HG03159 (cell line): ENCODE measurements at regions not wholly inside any gene's neighbourhood (a gene's known extent, or its start where the extent isn't known, plus 50 kb on each side); places are given as distances from the start of the nearest gene placed in this dataset.

ENCODE experiments used
- ATAC-seq: cut with Tn5 transposase; IDR thresholded peaks from one replicate; pipeline ENCODE4 v1.9.1; 2021; ENCODE audit warnings: mild to moderate bottlenecking, moderate library complexity; ENCODE audit not compliant: unreplicated experiment

DNA sequence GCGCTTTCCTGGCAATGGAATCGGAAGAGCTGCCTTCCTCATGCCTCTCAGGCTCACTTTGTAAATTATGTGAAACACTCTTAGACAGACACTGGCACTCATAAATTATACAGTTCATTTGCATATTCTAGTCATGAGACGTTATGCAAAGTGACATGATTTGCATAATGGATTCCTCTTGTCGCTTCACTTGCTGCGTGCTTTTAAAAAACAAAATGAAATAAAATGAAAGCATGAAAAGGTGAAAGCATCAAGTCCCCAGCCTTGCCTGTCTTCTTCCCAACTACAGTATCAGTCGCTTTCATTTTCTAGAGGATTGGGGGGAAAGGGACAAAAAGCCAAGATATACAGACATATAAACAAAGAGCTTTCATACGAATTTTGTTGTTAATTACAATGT, 252.8 kb upstream of the PMFBP1 start:
- no peak for ATAC-seq

DNA sequence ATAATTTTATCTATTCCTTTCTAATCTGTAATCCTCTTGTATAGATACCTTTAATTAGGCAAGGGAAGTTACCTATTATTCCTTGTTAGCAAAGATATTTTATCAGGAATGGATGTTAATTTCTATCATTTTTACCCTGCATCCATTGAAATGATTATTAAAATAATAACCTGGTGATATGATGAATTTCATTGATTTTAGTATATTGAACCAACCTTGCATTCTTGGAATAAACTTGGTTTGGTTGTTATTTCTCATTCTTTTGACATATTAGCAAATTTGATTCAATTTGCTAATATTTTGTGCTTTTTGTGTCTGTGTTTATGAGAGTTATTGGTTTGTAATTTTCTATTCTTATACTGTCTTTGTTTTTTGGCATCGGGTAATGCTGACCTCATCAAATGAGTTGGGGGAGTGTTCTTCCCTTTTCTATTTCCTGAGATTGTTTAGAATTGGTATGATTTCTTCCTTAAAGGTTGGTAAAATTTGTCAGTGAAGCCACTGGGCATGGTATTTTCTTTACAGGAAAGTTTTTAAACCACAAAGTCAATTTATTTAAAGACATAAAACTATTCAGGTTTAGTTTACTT, 250.4 kb upstream of the PMFBP1 start:
- ATAC-seq, result no peak

DNA sequence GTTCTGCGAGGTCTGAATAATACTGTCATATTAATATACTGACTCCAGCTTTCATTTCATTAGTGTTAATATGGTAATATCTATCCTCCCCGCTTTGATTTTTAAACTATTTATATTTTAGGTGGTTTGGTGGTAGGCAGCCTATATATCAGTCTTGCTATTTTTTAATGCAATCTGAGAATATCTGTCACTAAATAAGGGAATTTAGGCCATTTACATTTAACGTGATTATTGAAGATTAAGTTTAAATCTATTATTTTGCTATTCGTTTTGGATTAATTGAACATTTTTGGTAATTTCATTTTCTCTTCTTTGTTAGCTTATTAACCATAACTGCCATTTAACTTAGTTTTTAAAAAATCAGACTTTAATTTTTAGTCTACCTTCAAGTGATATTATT, 247.7 kb upstream of the PMFBP1 start:
- ATAC-seq, result no peak

DNA sequence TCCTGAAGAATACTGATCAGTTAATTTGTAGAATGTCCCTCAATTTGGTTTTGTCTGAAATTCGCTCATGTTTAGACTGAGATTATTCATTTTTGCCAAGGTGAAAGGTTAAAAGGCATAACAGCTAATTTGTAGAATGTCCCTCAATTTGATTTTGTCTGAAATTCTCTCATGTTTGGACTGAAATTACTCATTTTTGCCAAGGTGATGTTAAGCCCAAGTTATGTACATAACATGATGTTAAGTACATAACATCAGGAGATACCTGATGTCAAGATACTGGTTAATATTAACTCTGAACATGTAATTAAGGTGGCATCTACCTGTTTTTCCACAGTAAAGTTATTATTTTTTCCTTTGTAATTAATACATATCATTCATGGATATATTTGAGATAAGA, 243.4 kb upstream of the PMFBP1 start:
- ATAC-seq, result no peak

DNA sequence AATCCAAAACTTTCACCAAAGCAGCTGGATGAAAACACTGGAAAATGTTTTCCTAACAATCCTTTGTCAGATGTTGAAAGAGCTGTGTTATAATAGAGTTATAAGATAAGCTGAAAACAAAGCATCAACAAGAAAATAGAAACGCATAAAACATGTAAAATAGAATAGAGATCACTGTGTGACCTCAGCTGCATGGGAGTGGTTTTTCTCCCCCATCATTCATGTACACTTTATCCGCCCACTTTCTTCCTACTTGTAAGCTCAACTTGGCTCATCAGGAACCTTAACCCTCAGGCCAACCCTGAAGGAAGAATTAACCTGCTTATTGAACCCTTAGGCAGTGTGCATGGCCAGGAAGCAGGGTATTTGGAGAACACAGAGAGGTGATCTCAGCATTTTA, 238.5 kb upstream of the PMFBP1 start:
- ATAC-seq, result no peak

DNA sequence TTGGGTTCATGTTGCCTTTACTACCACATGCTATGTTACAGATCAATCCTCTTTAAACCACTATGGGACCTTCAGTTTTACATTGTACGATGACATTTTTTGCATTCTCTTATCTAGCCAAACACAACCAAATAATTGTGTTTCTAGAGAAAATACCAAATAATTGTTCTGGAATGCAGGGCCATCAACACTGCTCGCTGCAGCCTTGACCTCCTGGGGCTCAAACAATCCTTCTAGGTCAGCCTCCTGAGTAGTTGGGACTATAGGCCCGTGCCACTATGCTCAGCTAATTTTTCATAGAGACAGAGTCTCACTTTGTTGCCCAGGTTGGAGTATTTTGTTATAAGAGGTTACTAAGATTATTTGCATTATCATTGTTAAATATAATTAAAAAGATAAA, 237.5 kb upstream of the PMFBP1 start:
- no peak for ATAC-seq

DNA sequence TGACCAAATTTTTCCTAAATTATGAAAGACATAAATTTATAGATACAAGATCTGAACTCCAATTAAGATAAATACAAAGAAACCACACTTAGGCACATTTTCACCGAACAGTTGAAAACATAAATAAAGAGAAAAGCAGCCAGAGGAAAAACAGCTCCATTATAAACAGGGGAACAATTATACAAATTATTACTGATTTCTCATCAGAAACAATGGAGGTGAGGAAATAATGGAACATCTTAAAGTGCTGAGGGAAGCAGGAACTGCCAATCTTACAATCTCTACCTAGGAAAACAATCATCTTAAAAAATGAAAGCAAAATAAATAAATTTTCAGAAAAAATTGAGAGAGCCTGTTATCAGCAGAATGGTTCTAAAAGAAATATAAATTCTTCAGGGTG, 234.4 kb upstream of the PMFBP1 start:
- ATAC-seq, result no peak

DNA sequence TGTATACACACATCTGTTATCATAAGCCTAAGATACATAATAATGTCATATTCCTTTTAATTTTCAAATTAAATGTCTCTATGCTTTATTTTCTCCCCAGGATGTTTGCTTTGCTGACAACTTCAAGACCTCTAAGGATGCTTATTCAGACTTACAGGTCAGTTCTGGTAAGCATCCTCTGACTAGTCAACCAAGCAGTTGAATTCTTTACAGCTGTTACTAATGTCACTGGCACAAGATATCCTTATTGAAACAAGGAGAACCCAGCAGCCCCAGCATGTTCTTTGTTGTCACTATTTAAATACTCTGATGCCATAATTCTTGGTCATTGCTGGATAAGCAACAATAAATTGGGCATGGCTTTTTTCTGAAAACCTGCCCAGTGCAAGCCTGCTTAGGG, 232.3 kb upstream of the PMFBP1 start:
- no peak for ATAC-seq

DNA sequence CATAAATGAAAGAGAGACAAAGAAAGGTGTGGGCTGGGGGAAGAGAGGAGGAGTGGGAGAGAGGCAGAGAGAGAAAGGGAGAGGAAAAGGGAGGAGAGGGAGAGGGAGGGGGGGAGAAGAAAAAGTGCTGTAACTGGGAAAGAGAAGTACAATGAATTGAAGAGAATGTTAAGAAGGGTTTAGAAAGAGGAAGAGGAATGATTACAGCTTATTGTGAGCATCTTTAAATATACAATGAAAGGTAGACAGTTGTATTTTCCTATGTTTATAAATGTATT, 229.1 kb upstream of the PMFBP1 start:
- ATAC-seq, result no peak

DNA sequence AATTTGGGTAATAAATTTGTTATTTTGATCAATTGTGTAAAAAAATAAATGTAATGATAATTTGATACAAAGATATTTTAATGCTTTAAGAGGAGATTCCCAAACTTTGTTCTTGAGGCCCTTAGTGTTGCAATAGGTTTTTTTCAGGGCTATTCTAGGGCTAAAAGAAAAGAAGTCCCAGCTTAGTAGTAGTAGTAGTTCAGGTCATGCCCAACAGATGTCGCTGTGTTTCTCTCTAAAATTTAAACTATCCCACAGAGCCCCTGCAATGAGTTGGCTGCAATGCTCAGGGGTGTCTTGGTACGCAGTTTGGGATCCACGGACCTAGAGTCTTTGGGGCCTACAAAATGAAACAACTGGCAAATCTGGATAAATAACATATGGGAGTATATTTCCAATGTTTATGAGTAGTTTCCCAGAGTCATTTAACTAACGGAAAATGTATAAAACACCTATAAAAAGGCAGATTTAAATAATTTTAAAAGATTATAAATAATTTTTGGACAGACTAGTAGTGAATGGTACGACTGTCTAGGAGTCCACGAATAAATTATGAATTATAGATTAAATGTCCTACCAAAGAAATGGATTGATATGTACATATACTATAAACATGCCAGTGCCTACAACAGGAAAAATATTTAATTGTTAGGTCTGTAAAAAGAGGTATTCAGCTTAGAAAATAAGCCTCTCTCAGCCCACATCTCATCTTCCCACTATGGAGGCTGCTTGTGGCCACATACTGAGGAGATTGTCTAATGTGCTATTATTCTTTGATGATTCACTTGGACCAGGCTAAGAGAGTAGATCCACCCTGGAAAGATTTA, 228.5 kb upstream of the PMFBP1 start:
- ATAC-seq, result peak; percentile 78

DNA sequence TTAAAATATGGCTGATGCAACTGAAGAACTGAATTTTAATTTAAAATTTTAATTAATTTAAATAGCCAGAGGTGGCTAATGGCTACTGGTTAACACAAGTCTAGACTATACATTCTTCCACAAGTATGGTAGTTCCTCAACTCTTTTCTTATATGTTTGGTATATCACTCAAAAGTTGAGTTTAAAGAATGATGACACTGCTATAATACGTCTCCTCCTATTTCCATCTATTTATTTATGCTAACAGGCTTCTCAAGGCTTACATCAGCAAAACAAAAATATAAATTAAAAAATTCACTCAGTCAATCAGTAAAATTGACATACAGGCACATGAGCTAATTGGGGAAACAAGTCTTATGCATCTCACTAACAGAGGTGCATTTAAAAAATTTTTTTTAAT, 227.9 kb upstream of the PMFBP1 start:
- ATAC-seq, result no peak

DNA sequence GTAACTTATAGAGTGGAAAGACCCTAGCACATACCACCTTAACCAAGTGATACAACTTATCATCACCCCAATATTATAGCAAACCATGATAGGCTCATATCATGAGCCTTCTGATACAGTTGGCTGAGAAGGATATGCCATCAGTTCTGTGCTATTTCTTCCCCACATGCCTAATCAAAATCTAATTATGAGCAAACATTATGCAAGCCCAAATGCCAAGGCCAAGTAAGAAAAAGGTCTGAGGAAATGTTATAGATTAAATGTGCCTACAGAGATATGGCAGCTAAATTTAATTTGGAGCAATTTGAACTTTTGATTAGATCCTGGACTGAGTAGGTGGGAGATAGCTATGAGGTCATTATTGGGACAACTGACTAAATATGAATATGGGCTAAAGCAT, 225.9 kb upstream of the PMFBP1 start:
- ATAC-seq, result no peak

DNA sequence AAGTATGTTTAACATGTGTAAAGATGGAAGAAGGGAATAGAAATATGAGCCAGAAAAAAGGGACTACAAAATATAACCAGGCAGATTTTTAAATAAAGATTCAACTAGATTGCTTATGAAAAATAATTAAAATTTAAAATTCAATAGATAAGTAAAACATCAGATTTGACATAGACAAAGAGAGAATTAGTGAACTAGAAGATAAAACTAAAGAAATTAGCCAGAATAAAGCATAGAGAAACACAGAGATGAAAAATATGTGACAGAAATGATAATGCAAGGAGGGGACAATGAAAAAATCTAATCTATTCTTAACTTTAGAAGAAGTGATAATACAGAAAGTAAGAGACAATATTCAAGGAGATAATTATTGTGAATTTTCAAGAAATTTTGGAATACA, 222.6 kb upstream of the PMFBP1 start:
- no peak for ATAC-seq

DNA sequence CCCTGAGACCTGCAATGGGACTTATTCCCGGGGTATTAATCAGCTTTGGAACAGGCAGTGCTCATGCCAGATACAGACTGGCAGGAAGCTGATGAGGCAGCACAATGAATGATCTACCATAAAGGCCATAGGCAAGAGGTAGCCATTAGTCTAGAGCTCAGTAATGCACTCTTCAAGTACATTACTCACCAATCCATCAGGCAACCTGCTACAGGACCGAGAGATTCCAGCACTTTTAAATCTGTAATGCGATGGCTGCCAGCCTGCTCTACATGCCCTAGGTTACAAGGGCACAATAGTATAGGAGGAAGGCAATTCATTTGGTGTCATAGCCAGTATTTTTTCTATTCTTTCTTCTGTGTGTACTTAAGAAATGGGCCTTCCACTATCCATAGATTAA, 217.8 kb upstream of the PMFBP1 start:
- ATAC-seq, result no peak

DNA sequence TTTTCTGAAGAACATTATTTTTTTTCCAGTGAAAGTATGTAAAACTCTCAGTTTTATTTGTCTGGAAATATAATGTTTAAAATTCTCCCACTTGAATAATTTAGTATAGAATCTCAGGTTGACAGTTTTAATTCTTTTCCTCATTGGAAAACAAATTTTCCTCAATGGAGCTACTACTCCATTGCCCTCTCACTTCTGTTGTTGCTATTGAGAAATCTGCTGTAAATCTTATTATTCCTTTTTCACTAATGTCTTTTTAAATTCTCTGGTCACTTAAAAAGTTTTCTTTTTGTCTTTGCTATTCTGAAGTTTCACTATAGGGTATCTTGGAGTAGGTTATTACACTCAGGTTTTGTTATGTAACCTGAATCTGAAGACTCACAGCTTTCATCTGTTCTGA, 216.1 kb upstream of the PMFBP1 start:
- no peak for ATAC-seq

DNA sequence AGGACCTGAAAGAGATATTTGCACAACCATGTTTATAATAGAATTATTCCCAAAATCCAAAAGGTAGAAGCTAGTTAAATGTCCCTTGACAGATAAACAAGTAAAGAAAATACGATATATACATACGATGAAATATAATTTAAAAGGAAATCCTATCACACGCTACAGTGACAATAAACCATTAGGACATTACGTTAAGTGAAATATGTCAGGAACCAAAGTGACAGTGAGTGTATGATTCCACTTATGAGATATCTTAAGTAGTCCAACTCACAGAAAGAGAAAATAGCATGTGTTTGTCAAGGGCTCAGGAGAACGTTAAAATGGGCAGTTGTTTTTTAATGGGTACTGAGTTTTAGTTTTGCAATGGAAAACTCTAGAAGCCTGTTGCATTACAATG, 212.7 kb upstream of the PMFBP1 start:
- no peak for ATAC-seq

DNA sequence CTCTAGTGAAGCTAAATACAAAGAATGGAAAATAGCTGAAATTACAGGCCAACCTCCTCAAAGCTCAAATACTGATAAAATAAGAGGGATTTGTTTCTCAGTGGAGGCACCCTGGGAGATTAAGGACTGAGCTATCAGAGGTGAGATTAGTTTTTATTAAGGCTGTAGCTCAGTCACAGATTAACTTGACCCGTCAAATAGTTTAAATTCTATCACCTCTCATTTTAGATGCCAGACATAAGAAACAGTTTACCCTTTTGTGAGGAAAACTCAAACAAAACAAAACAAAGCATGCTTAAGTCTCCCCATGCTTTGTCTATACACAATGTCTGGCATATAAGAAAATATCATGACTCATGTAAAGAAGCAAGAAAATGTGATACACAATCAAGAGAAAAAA, 208.3 kb upstream of the PMFBP1 start:
- no peak for ATAC-seq

DNA sequence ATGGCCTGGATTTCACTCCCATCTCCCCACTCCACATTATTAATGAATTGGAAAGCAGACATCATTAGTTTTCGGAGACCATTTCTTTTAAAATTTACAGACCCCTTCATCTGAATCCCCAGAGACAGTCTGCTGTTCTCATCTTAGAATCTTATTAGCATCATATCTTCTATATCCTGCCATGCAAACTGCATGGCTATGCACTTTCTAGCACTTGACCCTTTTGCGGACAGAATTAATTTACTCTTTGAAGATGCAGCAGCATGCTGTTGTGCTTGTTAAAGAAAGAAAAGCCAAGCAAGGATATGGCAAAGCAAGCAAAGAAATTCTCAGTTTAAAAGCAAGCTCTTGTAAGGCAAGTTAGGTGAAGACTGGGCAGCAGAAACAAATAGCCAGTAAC, 201.2 kb upstream of the PMFBP1 start:
- no peak for ATAC-seq

DNA sequence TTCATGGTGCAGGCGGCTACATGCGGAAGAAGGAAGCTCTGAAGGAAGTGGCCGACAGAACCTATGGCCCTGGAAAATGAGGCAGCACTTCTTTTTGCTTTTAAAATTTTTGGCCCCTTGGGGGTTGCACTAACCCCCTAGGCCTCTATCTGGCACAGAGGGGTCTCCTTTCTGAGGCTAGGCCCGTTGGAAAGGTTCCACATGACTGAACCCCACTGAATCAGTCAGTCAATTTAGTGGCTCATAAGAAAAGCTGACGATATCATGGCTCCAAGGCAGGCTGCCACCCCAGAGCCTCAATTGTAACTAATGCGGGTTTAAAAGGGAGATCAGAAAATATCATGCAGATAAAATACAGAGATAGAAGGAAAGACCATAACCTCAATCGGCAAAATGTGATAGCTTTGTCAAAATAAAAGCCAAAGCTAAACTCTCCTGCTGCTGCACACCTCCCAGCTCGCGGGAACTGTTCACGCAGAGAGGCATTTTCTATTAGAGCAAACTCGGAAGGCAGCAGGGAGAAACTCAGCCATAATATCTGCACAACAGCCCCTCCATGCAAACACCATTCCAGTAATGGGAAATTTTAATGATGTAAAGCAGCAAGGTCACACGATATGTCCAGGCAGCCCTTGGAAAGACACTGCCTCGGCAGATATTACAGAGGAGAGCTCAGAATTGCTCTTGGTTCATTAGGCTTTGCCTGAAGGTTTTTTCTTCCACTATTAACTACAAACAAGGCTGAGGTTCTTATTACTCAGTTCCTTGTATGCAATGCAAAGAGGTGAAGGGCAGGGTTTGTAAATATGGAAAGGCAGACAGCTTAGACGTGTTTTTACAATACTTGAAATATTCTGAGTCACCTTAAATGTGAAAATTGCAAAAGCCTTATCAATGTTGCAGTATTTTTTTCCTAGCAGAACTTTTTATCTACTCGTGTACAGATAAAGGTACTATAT, 200.4 kb upstream of the PMFBP1 start:
- ATAC-seq, result no peak

DNA sequence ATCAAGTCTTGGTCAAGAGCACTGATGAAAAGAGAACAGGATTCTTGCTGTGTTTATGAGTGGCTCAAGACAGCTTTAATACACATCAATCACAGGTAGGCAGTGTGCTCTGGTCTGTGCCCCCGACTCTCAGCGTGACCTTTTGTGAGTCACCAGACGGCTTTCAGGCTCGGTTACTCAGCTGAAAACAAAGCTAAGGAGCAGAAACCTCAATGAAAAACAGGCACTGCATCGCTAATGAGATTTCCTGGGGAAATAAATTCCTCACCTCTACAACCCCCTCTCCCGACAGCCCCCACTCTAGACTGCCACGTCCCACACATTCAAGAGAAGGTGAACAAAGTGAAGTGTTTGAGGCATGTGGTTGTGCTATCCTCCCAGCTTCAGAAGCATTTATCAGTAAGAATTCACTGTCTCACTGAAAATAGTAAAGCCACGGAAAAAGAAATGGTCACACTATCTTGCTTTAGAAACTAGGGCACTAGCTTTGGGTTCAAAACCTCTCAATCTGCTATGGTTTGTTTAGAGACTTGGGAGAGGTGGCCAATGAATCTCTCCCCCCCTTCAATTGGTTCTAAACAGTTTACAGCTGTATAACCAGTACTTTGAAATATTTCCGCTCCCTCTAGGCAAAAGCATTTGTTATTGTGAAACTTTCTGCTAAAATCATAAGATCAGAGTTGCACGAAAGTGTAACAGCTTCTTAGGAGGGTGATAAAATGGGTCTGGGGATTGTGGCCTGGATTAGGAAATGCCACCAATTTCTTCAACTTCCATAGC, 199.5 kb upstream of the PMFBP1 start:
- no peak for ATAC-seq

DNA sequence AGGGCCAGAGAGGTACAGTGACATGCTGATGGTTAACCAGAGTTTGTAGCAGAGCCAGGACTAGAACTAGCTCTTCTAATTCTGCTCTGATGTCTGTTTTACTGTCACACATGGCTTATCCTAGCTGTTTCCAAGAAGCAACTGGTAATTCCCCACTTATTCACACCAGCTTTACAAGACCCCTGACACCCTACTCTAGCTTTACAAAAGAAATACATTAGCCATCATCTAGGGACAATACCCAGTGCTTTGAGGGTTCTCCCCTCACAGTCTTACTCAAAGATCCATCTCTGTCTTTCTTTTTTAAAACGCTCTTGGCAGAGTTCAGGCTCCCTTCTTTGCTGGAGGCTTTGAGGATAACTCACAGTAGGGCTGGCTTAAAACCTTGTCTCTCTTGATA, 197.3 kb upstream of the PMFBP1 start:
- ATAC-seq, result no peak
